HL-60 (cell line): ENCODE measurements at regions not wholly inside any gene's neighbourhood (a gene's known extent, or its start where the extent isn't known, plus 50 kb on each side); places are given as distances from the start of the nearest gene placed in this dataset.

Source experiments
- DNase-seq, 2 experiments: peaks; one replicate each; pipeline ENCODE4 v3.0.0-alpha.2; 2010 to 2020; ENCODE audit warnings: low read depth in 1 of 2, low spot score in 1 of 2
- H3K27ac ChIP-seq: fragments of 250-450 bp; sonication (Bioruptor Pico); replicated peaks from 2 replicates; pipeline ENCODE4 v1.5.1; 2020; ENCODE audit warnings: mild to moderate bottlenecking, moderate library complexity
- H3K27me3 ChIP-seq: fragments of 250-450 bp; sonication (Bioruptor Pico); 2 replicates; pipeline ENCODE4 v1.5.1; 2021; ENCODE audit warnings: mild to moderate bottlenecking, moderate library complexity; ENCODE audit not compliant: insufficient read depth, poor library complexity, severe bottlenecking
- H3K4me3 ChIP-seq: replicated peaks from 2 replicates; pipeline ENCODE4 v1.5.1; 2011; ENCODE audit warnings: mild to moderate bottlenecking, control low read depth, low read length; ENCODE audit not compliant: insufficient read depth
- CTCF ChIP-seq: IDR thresholded peaks from one replicate; pipeline ENCODE4 v1.5.1; 2011; ENCODE audit warnings: low read length, control low read depth, inconsistent platforms; ENCODE audit not compliant: insufficient read depth
- GABPA ChIP-seq: IDR thresholded peaks from 2 replicates; pipeline ENCODE4 v1.6.1; 2012; ENCODE audit warnings: low read depth
- POLR2AphosphoS5 ChIP-seq: IDR thresholded peaks from 2 replicates; pipeline ENCODE4 v1.6.1; 2012; ENCODE audit warnings: low read depth
- REST ChIP-seq: IDR thresholded peaks from 2 replicates; pipeline ENCODE4 v1.6.1; 2012; ENCODE audit warnings: low read depth; ENCODE audit not compliant: insufficient replicate concordance
- SPI1 ChIP-seq: IDR thresholded peaks from 2 replicates; pipeline ENCODE4 v1.6.1; 2012; ENCODE audit warnings: low read depth, mild to moderate bottlenecking, borderline replicate concordance

DNA sequence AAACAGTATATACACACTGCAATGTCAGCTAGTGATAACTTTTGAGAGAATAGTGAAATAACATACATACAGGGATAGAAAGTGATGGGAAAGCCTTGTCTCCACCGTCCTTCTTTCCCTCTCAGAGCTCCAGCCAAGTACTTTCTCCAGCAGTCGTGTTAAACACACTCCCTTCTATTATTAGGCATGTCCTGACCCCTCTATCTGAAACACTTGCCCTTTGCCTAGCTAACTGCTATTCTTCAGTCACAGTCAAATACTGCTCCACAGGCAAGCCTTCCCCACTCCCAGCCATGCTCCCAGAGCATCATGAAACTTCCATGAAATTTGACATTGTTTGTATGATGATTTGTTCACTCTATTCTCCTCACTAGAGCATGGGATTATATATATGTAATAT is 291.1 kb downstream of the TRIML1 start:
- Histone ChIP-seq H3K4me3 (no peak overlapping the region), H3K27me3 (no peaks in the 10 kb centered on the region), H3K27ac (no peak overlapping the region)
- TF ChIP-seq POLR2AphosphoS5 (no peak), GABPA (no peak), SPI1 (no peak), CTCF (no peak), REST (no peak)
- no peak for DNase-seq

DNA sequence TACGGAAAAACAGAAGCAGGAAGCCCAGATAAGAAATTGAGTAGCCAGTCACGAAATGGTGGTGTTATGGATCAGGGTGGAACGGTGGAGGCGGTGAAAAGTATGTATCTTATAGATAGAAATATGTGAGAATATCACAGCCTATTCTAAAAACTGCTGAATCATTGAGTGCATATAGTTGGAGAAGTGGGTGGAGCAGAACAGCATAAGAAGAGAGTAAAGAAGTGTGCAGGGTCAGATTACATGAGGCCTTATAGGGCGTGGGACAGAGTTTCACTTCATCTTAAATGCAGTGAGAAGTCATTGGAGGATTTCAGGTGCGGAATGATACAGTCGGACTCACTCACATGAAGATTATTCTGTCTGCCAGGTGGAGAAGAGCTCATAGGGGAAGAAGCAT is 293.1 kb downstream of the TRIML1 start:
- H3K4me3 ChIP-seq: no peak overlapping the region
- no peaks in the 10 kb centered on the region for H3K27me3 ChIP-seq
- H3K27ac ChIP-seq: no peak overlapping the region
- no peak for DNase-seq
- TF ChIP-seq CTCF (no peak), REST (no peak), SPI1 (no peak), GABPA (no peak), POLR2AphosphoS5 (no peak)

- TF ChIP-seq REST (no peak), SPI1 (no peak), CTCF (no peak), POLR2AphosphoS5 (no peak), GABPA (no peak)
- DNase-seq: no peak
- no peak overlapping the region for H3K4me3 ChIP-seq
- no peaks in the 10 kb centered on the region for H3K27me3 ChIP-seq
- H3K27ac ChIP-seq: no peak overlapping the region
These were observed 294.6 kb downstream of the TRIML1 start for GRCh38 chr4:188433741-188434315.
